SU-DHL-6 (cell line): ENCODE measurements at regions not wholly inside any gene's neighbourhood (a gene's known extent, or its start where the extent isn't known, plus 50 kb on each side); places are given as distances from the start of the nearest gene placed in this dataset.

Source experiments
- EZH2phosphoT487 ChIP-seq: fragments of 200-600 bp; sonication (generic), shearing (Covaris generic); conservative IDR thresholded peaks from 2 replicates; pipeline ENCODE4 v1.6.1; 2018; ENCODE audit warnings: mild to moderate bottlenecking, antibody characterized with exemption, low read length, moderate library complexity, mixed read lengths
- TF ChIP-seq, protein P1 (sequence below): fragments of 200-600 bp; sonication (generic); IDR thresholded peaks from one replicate; pipeline ENCODE4 v1.5.1; 2017; ENCODE audit warnings: antibody characterized with exemption, mild to moderate bottlenecking, low read length, moderate library complexity; ENCODE audit not compliant: insufficient read depth, poor library complexity, severe bottlenecking

DNA sequence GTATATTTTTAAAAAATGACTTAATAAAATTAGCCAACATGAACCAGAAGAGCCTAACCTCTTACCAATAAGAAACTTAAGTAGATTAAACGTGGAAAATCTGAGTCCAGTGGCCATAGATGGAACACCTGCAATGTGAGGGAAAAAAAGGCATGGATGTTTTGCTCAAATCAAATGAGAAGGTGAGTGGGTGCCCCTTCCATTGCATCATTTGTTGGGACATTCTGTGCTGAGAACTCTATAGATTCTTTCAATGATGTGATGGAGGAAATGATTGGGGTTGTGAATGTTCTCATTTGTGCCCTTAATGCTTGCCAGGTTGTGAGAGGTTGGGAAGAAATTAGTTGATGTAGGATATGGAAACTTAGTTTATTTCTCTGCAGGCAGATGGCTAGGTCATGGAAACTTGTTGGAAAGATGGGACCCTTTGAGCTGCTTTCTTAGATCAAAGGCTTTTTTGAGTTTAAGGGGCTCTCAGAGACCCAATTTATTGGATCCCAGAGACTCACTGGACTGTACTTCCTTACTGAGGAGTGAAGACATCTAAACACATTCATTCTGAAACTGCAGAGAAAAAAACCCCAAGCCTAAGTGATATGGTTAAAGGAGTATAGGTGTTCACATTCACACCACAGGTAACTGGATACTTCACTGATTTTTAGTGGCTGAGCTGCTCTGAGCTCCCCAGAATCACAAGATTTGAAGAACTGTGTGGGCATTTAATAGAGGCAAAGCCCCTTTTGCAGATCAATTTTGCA is 95.9 kb downstream of the DACT1 start:
- TF ChIP-seq, protein P1, sequence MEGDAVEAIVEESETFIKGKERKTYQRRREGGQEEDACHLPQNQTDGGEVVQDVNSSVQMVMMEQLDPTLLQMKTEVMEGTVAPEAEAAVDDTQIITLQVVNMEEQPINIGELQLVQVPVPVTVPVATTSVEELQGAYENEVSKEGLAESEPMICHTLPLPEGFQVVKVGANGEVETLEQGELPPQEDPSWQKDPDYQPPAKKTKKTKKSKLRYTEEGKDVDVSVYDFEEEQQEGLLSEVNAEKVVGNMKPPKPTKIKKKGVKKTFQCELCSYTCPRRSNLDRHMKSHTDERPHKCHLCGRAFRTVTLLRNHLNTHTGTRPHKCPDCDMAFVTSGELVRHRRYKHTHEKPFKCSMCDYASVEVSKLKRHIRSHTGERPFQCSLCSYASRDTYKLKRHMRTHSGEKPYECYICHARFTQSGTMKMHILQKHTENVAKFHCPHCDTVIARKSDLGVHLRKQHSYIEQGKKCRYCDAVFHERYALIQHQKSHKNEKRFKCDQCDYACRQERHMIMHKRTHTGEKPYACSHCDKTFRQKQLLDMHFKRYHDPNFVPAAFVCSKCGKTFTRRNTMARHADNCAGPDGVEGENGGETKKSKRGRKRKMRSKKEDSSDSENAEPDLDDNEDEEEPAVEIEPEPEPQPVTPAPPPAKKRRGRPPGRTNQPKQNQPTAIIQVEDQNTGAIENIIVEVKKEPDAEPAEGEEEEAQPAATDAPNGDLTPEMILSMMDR: no peak
- no peak for TF ChIP-seq EZH2phosphoT487
